K562 (cell line): ENCODE measurements at regions not wholly inside any gene's neighbourhood (a gene's known extent, or its start where the extent isn't known, plus 50 kb on each side); places are given as distances from the start of the nearest gene placed in this dataset.

Source experiments
- BDP1 ChIP-seq: IDR thresholded peaks from 3 replicates; pipeline ENCODE4 v1.6.1; 2011; ENCODE audit not compliant: insufficient read length, insufficient read depth
- GTF3C2 ChIP-seq: IDR thresholded peaks from 3 replicates; pipeline ENCODE4 v1.6.1; 2011; ENCODE audit warnings: borderline replicate concordance, mild to moderate bottlenecking, moderate library complexity; ENCODE audit not compliant: insufficient read length; ENCODE audit errors: extremely low read depth
- MYC ChIP-seq, 2 experiments: fragments of 250-450 bp in 1 of 2; sonication (Bioruptor Pico) in 1 of 2; IDR thresholded peaks; 2 replicates each; pipeline versions ENCODE4 v1.5.1 to v1.6.1; 2012 to 2021; ENCODE audit warnings: low read depth in 2 of 2, borderline replicate concordance in 1 of 2, improper control_type of control experiment in 1 of 2, low read length in 1 of 2, mild to moderate bottlenecking in 1 of 2, moderate library complexity in 1 of 2
- NEUROD1 ChIP-seq: fragments of 150-350 bp; IDR thresholded peaks from 2 replicates; pipeline ENCODE4 v1.6.1; 2014; ENCODE audit warnings: borderline replicate concordance, low read length, low read depth; ENCODE audit not compliant: partially characterized antibody
- PRDM10 ChIP-seq: fragments of 450-650 bp; IDR thresholded peaks from 2 replicates; pipeline ENCODE4 v1.6.1; 2018; ENCODE audit not compliant: partially characterized antibody
- SAFB2 ChIP-seq: fragments of 200-400 bp; formaldehyde crosslinking; IDR thresholded peaks from 2 replicates; pipeline ENCODE4 v1.6.1; 2018; ENCODE audit warnings: borderline replicate concordance, low read length, low read depth, moderate library complexity; ENCODE audit not compliant: severe bottlenecking
- TAF7 ChIP-seq: fragments of 450-650 bp; IDR thresholded peaks from 2 replicates; pipeline ENCODE4 v1.6.1; 2016; ENCODE audit warnings: missing genetic modification characterization, missing compliant biosample characterization
- ZC3H4 ChIP-seq: sonication (generic); formaldehyde crosslinking; IDR thresholded peaks from 2 replicates; pipeline ENCODE4 v1.9.0; 2021; ENCODE audit warnings: missing genetic modification reagents, borderline replicate concordance
- ZFPM2 ChIP-seq: fragments of 250-450 bp; sonication (Bioruptor Pico); IDR thresholded peaks from 2 replicates; pipeline ENCODE4 v1.5.1; 2022; ENCODE audit warnings: mild to moderate bottlenecking
- ZNF316 ChIP-seq: fragments of 450-650 bp; IDR thresholded peaks from 2 replicates; pipeline ENCODE4 v1.6.1; 2016
- TF ChIP-seq, protein P1 (sequence below): fragments of 250-450 bp; sonication (Bioruptor Pico); IDR thresholded peaks from 2 replicates; pipeline ENCODE4 v1.8.0; 2022; ENCODE audit warnings: moderate library complexity, mild to moderate bottlenecking, inconsistent platforms
- TF ChIP-seq, protein P2 (sequence below): fragments of 250-450 bp; sonication (Bioruptor Pico); IDR thresholded peaks from 2 replicates; pipeline ENCODE4 v1.5.0; 2020; ENCODE audit warnings: mild to moderate bottlenecking, borderline replicate concordance

DNA sequence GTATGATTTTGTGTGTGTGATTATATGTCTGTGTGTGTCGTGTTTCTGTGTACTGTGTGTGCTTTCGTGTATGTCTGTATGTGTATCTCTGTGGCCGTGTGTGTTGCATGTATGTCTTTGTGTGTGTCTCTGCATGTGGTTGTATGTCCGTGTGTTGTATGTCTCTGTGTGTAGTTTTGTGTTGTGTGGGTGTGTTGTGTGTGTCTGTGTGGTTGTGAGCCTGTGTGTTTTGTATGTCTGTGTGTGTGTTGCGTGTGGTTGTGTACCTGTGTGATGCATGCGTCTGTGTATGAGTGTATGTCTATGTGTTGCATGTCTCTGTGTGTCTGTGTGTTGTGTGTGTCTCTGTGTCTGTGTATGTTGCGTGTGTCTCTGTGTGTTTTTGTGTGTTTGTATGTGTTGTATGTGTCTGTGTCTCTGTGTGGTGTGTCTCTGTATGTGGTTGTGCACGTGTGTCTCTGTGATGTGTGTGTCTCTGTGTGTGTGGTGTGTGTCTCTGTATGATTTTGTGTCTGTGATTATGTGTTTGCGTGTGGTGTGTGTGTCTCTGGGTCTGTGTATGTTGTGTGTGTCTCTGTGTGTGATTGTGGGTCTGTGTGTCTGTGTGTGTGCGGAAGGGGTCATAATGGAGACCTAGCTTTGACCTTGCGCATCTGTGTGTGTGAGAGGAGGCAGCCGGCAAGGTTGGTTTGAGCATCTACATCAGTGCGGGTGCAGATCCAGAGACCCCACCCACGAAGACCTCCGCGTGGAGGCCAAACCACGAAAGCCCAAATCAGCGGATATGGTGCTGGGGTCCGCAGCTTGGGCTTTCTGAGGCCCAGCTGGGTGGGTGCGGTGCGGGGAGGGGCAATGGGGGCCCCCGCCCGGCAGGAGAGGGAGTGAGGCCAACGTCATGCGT is 212.6 kb upstream of the GSE1 start (continued):
- no peak for TF ChIP-seq PRDM10
- TF ChIP-seq ZC3H4 (CRISPR knock-in tag), result no peak
- no peak for TF ChIP-seq ZFPM2 (CRISPR knock-in tag)
- TF ChIP-seq, protein P1, sequence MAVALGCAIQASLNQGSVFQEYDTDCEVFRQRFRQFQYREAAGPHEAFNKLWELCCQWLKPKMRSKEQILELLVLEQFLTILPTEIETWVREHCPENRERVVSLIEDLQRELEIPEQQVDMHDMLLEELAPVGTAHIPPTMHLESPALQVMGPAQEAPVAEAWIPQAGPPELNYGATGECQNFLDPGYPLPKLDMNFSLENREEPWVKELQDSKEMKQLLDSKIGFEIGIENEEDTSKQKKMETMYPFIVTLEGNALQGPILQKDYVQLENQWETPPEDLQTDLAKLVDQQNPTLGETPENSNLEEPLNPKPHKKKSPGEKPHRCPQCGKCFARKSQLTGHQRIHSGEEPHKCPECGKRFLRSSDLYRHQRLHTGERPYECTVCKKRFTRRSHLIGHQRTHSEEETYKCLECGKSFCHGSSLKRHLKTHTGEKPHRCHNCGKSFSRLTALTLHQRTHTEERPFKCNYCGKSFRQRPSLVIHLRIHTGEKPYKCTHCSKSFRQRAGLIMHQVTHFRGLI (CRISPR knock-in tag), result no peak
- TF ChIP-seq TAF7 (tag), result peak; percentile 24; the same call in 1 of the 2 replicates
- no peak for TF ChIP-seq BDP1
- TF ChIP-seq ZNF316, result 0 out of 2 replicates have a peak, but pooled peaks have one; percentile 1
- TF ChIP-seq NEUROD1, result no peak
- TF ChIP-seq SAFB2, result no peak
- TF ChIP-seq GTF3C2, result no peak
- TF ChIP-seq, protein P2, sequence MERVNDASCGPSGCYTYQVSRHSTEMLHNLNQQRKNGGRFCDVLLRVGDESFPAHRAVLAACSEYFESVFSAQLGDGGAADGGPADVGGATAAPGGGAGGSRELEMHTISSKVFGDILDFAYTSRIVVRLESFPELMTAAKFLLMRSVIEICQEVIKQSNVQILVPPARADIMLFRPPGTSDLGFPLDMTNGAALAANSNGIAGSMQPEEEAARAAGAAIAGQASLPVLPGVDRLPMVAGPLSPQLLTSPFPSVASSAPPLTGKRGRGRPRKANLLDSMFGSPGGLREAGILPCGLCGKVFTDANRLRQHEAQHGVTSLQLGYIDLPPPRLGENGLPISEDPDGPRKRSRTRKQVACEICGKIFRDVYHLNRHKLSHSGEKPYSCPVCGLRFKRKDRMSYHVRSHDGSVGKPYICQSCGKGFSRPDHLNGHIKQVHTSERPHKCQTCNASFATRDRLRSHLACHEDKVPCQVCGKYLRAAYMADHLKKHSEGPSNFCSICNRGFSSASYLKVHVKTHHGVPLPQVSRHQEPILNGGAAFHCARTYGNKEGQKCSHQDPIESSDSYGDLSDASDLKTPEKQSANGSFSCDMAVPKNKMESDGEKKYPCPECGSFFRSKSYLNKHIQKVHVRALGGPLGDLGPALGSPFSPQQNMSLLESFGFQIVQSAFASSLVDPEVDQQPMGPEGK, result no peak
- TF ChIP-seq MYC (IDR thresholded peaks at IDR 0.05; ENCODE audit: low read depth, low read length), result no peak
- no peak for TF ChIP-seq MYC (CRISPR knock-in tag; IDR thresholded peaks at IDR 0.05; ENCODE audit: borderline replicate concordance, low read depth)
